ENCODE measurements at regions not wholly inside any gene's neighbourhood (a gene's known extent, or its start where the extent isn't known, plus 50 kb on each side); places are given as distances from the start of the nearest gene placed in this dataset.

- no peak for DNase-seq
- peaks cover 2% of the 10 kb centered on the region for H3K9me3 Mint-ChIP-seq (ENCODE audit: low read depth, unreplicated experiment)
- no peaks in the 10 kb centered on the region for H3K4me1 Mint-ChIP-seq (ENCODE audit: low read depth, unreplicated experiment)
- CTCF ChIA-PET = no interaction called here
- BruUV-seq (replicated peaks) = no TSS peak
- no peaks in the 10 kb centered on the region for H3K27me3 Mint-ChIP-seq (ENCODE audit: unreplicated experiment)
- no peak overlapping the region for H3K4me3 Mint-ChIP-seq (ENCODE audit: low read depth, unreplicated experiment)
- TF ChIP-seq CTCF (IDR thresholded peaks at IDR 0.05; ENCODE audit: unreplicated experiment) = no peak
- no peaks in the 10 kb centered on the region for H3K36me3 Mint-ChIP-seq (ENCODE audit: insufficient read depth, unreplicated experiment)
- H3K27ac Mint-ChIP-seq (ENCODE audit: unreplicated experiment) = no peak overlapping the region
- intact Hi-C loops (cut with micrococcal nuclease; ENCODE audit: unreplicated experiment) = no loop called here
Measured at GRCh38 chr18:75831960-75832359, 404.5 kb upstream of the SMIM21 start.

DNA sequence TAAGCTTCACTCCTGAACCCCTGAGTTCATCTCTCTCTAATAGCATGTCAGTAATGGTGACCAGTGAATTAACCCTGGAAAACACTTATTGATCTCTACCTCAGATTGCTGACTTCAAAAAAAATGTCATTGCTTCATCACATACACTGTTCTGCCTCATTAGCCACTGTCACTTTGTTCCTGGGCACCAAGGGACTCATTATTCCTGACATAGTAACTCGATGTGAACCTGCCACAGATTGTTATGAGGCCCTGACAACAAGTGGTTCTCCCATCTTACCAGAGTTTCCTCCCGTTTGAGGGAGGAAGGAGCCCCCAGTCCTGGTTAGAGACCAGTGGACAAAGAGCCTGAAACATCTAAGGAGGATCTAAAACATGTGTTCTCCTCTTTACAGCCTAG is 403.3 kb upstream of the SMIM21 start:
- Mint-ChIP-seq H3K9me3 (ENCODE audit: low read depth, unreplicated experiment) (peaks cover 2% of the 10 kb centered on the region), H3K27me3 (ENCODE audit: unreplicated experiment) (no peaks in the 10 kb centered on the region), H3K4me3 (ENCODE audit: low read depth, unreplicated experiment) (no peak overlapping the region), H3K4me1 (ENCODE audit: low read depth, unreplicated experiment) (no peaks in the 10 kb centered on the region), H3K36me3 (ENCODE audit: insufficient read depth, unreplicated experiment) (no peaks in the 10 kb centered on the region), H3K27ac (ENCODE audit: unreplicated experiment) (no peak overlapping the region)
- CTCF ChIA-PET = no interaction called here
- BruUV-seq (replicated peaks) = no TSS peak
- TF ChIP-seq CTCF (IDR thresholded peaks at IDR 0.05; ENCODE audit: unreplicated experiment) = no peak
- intact Hi-C loops (cut with micrococcal nuclease; ENCODE audit: unreplicated experiment) = no loop called here
- no peak for DNase-seq

DNA sequence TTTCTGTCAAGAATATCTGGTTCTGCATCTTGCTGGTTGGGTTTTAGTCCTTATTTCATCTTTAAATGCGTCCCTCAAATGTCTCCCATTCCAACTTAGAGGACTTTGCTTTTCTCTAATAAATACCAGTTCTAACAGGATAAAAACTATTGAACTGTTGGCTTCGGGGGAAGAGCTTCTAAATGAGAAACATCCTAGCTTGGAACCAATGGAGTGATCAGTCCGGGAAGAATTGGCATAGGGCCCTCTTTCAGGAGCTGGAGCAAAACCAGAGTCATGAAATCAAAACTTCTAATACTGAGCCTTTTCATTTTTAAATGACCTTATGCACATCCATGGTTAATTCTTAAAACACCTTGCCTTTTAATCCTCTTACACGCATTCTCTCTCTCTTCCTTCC is 401.6 kb upstream of the SMIM21 start:
- Mint-ChIP-seq H3K27me3 (ENCODE audit: unreplicated experiment) (no peaks in the 10 kb centered on the region), H3K4me1 (ENCODE audit: low read depth, unreplicated experiment) (no peaks in the 10 kb centered on the region), H3K36me3 (ENCODE audit: insufficient read depth, unreplicated experiment) (no peaks in the 10 kb centered on the region), H3K27ac (ENCODE audit: unreplicated experiment) (no peak overlapping the region), H3K9me3 (ENCODE audit: low read depth, unreplicated experiment) (peaks cover 6% of the 10 kb centered on the region), H3K4me3 (ENCODE audit: low read depth, unreplicated experiment) (no peak overlapping the region)
- CTCF ChIA-PET = no interaction called here
- DNase-seq = no peak
- intact Hi-C loops (cut with micrococcal nuclease; ENCODE audit: unreplicated experiment) = no loop called here
- BruUV-seq (replicated peaks) = no TSS peak
- TF ChIP-seq CTCF (IDR thresholded peaks at IDR 0.05; ENCODE audit: unreplicated experiment) = no peak

DNA sequence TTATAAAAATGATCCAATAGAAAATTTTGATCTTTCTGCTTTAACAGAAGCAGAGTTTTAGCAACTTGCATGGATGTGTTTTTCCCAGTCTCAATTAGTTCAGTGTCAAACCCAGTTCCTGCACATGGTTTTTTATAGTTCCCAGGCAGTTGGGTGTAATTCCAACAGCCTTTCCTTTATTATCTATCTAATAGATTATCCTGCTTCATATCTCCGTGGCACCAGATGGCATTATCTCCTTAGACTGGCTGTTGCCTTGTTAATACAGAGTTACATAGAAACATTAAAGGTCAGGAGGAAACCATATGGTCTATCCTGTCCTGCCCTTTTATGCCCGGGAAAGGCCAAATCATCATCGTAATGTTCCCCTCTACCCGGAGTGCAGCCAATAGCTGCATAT is 400.9 kb upstream of the SMIM21 start:
- intact Hi-C loops (cut with micrococcal nuclease; ENCODE audit: unreplicated experiment) = no loop called here
- CTCF ChIA-PET = no interaction called here
- BruUV-seq (replicated peaks) = no TSS peak
- no peak for TF ChIP-seq CTCF (IDR thresholded peaks at IDR 0.05; ENCODE audit: unreplicated experiment)
- H3K36me3 Mint-ChIP-seq (ENCODE audit: insufficient read depth, unreplicated experiment) = no peaks in the 10 kb centered on the region
- no peak overlapping the region for H3K4me3 Mint-ChIP-seq (ENCODE audit: low read depth, unreplicated experiment)
- H3K9me3 Mint-ChIP-seq (ENCODE audit: low read depth, unreplicated experiment) = peaks cover 7% of the 10 kb centered on the region
- no peaks in the 10 kb centered on the region for H3K27me3 Mint-ChIP-seq (ENCODE audit: unreplicated experiment)
- no peak overlapping the region for H3K27ac Mint-ChIP-seq (ENCODE audit: unreplicated experiment)
- no peak for DNase-seq
- H3K4me1 Mint-ChIP-seq (ENCODE audit: low read depth, unreplicated experiment) = no peaks in the 10 kb centered on the region

Data from Calu3 (cell line).